GM23338 (cell line): ENCODE measurements at regions not wholly inside any gene's neighbourhood (a gene's known extent, or its start where the extent isn't known, plus 50 kb on each side); places are given as distances from the start of the nearest gene placed in this dataset.
A peak's percentile ranks its signal among the peaks of the same experiment; 100 is the strongest.

Experiments
- ATAC-seq: fragments of 200-7000 bp; cut with Tn5 transposase; 3 replicates; pipeline ENCODE4 v1.9.1; 2020
- DNase-seq: peaks from one replicate; pipeline ENCODE4 v3.0.0-alpha.2; 2015; ENCODE audit warnings: low spot score
- H2AFZ ChIP-seq: fragments of 200-600 bp; sonication (generic); 2 replicates; pipeline ENCODE4 v1.8.0; 2016; ENCODE audit warnings: antibody characterized with exemption, mild to moderate bottlenecking, moderate library complexity
- H3F3A ChIP-seq: fragments of 200-600 bp; sonication (generic); replicated peaks from 2 replicates; pipeline ENCODE4 v1.8.0; 2017; ENCODE audit warnings: antibody characterized with exemption, mixed run types, low read depth
- H3K27ac ChIP-seq: fragments of 200-600 bp; sonication (generic); 2 replicates; pipeline ENCODE4 v1.6.1; 2016; ENCODE audit warnings: low read depth
- H3K27me3 ChIP-seq: fragments of 200-600 bp; sonication (generic); 2 replicates; pipeline ENCODE4 v1.8.0; 2016; ENCODE audit warnings: mild to moderate bottlenecking, mixed run types, moderate library complexity; ENCODE audit not compliant: insufficient read depth
- H3K36me3 ChIP-seq: fragments of 200-600 bp; sonication (generic); 2 replicates; pipeline ENCODE4 v1.8.0; 2016; ENCODE audit warnings: mild to moderate bottlenecking; ENCODE audit not compliant: insufficient read depth
- H3K4me1 ChIP-seq: fragments of 200-600 bp; sonication (generic); 2 replicates; pipeline ENCODE4 v1.8.0; 2016; ENCODE audit warnings: mild to moderate bottlenecking, moderate library complexity; ENCODE audit not compliant: insufficient read depth
- H3K4me2 ChIP-seq: fragments of 200-600 bp; sonication (generic); 2 replicates; pipeline ENCODE4 v1.7.1; 2017; ENCODE audit warnings: mixed run types
- H3K4me3 ChIP-seq: fragments of 200-600 bp; sonication (generic); 2 replicates; pipeline ENCODE4 v1.6.1; 2016; ENCODE audit warnings: mixed run types
- H3K79me2 ChIP-seq: fragments of 200-600 bp; sonication (generic); replicated peaks from 2 replicates; pipeline ENCODE4 v1.8.0; 2017; ENCODE audit warnings: mild to moderate bottlenecking; ENCODE audit not compliant: insufficient read depth
- H3K9me2 ChIP-seq: fragments of 200-600 bp; sonication (generic); 2 replicates; pipeline ENCODE4 v1.8.0; 2017; ENCODE audit not compliant: insufficient read depth
- H4K20me1 ChIP-seq: fragments of 200-600 bp; sonication (generic); replicated peaks from 2 replicates; pipeline ENCODE4 v1.8.0; 2017; ENCODE audit warnings: mild to moderate bottlenecking; ENCODE audit not compliant: insufficient read depth
- H3K27ac Mint-ChIP-seq: 2 replicates; pipeline ENCODE4 v1.8.0; 2020; ENCODE audit warnings: inconsistent platforms, mild to moderate bottlenecking, moderate library complexity, mixed read lengths
- H3K27me3 Mint-ChIP-seq: 3 replicates; pipeline ENCODE4 v1.8.0; 2022; ENCODE audit warnings: low read depth, mild to moderate bottlenecking, moderate library complexity, mixed read lengths, inconsistent platforms; ENCODE audit not compliant: insufficient read depth, poor library complexity
- H3K36me3 Mint-ChIP-seq: 3 replicates; pipeline ENCODE4 v1.8.0; 2021; ENCODE audit warnings: low read depth, mild to moderate bottlenecking, inconsistent platforms, moderate library complexity, mixed read lengths
- H3K4me1 Mint-ChIP-seq: 3 replicates; pipeline ENCODE4 v1.8.0; 2020; ENCODE audit warnings: mild to moderate bottlenecking, inconsistent platforms, mixed read lengths
- H3K4me3 Mint-ChIP-seq: 3 replicates; pipeline ENCODE4 v1.8.0; 2021; ENCODE audit warnings: moderate library complexity, mild to moderate bottlenecking, inconsistent platforms, mixed read lengths
- H3K9me3 Mint-ChIP-seq: 3 replicates; pipeline ENCODE4 v1.8.0; 2020; ENCODE audit warnings: moderate library complexity, mild to moderate bottlenecking, inconsistent platforms, mixed read lengths
- CREB1 ChIP-seq: fragments of 250-450 bp; sonication (Bioruptor Pico); IDR thresholded peaks from 2 replicates; pipeline ENCODE4 v1.5.0; 2020; ENCODE audit warnings: low read depth, mild to moderate bottlenecking, moderate library complexity
- ETS1 ChIP-seq: IDR thresholded peaks from 2 replicates; pipeline ENCODE4 v1.6.1; 2016; ENCODE audit warnings: antibody characterized with exemption
- EZH2 ChIP-seq: fragments of 200-600 bp; sonication (generic); IDR thresholded peaks from one replicate; pipeline ENCODE4 v1.8.0; 2017; ENCODE audit warnings: antibody characterized with exemption, mild to moderate bottlenecking, low read depth; ENCODE audit not compliant: unreplicated experiment
- EZH2phosphoT487 ChIP-seq: fragments of 200-600 bp; sonication (generic); IDR thresholded peaks from one replicate; pipeline ENCODE4 v1.8.1; 2018; ENCODE audit warnings: antibody characterized with exemption; ENCODE audit not compliant: unreplicated experiment
- JUNB ChIP-seq: IDR thresholded peaks from one replicate; pipeline ENCODE4 v1.6.1; 2016; ENCODE audit warnings: antibody characterized with exemption; ENCODE audit not compliant: unreplicated experiment
- NANOG ChIP-seq: IDR thresholded peaks from 2 replicates; pipeline ENCODE4 v1.6.1; 2016; ENCODE audit warnings: antibody characterized with exemption, borderline replicate concordance
- POLR2AphosphoS5 ChIP-seq: IDR thresholded peaks from 2 replicates; pipeline ENCODE4 v1.6.1; 2016; ENCODE audit warnings: antibody characterized with exemption, low read depth
- REST ChIP-seq: IDR thresholded peaks from one replicate; pipeline ENCODE4 v1.6.1; 2018; ENCODE audit warnings: antibody characterized with exemption; ENCODE audit not compliant: unreplicated experiment
- ZNF114 ChIP-seq: fragments of 250-450 bp; sonication (Bioruptor Pico); IDR thresholded peaks from 2 replicates; pipeline ENCODE4 v1.5.0; 2020; ENCODE audit warnings: mild to moderate bottlenecking, moderate library complexity
- ZNF331 ChIP-seq: fragments of 250-450 bp; sonication (Bioruptor Pico); IDR thresholded peaks from 2 replicates; pipeline ENCODE4 v1.5.0; 2020; ENCODE audit warnings: low read depth, mild to moderate bottlenecking, moderate library complexity
- TF ChIP-seq, protein P1 (sequence below), 2 experiments: fragments of 200-600 bp in 1 of 2; sonication (generic) in 1 of 2; conservative IDR thresholded peaks; 2 replicates each; pipeline versions ENCODE4 v1.5.1 to v1.6.1; 2016 to 2017; ENCODE audit warnings: antibody characterized with exemption in 2 of 2, low read depth in 2 of 2, mild to moderate bottlenecking in 2 of 2, moderate library complexity in 1 of 2

DNA sequence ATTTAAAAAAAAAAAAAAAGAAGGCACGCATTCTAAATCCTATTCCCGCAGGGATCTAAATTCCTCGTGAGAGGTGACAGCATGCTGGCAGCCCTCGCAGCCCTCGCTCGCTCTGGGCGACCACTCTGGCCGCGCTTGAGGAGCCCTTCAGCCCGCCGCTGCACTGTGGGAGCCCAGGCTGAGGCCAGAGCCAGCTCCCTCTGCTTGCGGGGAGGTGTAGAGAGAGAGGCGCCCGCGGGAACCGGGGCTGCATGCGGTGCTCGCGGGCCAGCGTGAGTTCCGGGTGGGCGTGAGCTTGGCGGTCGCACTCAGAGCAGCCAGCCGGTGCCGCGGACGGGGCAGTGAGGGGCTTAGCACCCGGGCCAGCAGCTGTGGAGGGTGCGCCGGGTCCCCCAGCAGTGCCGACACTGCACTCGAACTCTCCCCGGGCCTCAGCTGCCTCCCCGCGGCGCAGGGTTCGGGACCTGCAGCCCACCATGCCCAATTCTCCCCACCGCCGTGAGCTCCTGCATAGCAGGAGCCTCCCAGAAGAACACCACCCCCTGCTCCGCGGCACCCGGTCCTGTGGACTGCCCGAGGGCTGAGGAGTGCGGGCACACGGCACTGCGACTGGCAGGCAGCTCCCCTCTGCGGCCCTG is 553.9 kb downstream of the LMO7 start:
- peak; percentile 71 for ATAC-seq
- no peaks in the 10 kb centered on the region for H3K27me3 ChIP-seq
- H3K79me2 ChIP-seq = no peaks in the 10 kb centered on the region
- no peaks in the 10 kb centered on the region for H3K36me3 Mint-ChIP-seq
- no peaks in the 10 kb centered on the region for H3F3A ChIP-seq
- H3K27ac ChIP-seq = no peak overlapping the region
- H3K4me2 ChIP-seq = no peak overlapping the region
- H2AFZ ChIP-seq = no peak overlapping the region
- no peaks in the 10 kb centered on the region for H3K4me1 ChIP-seq
- H3K9me2 ChIP-seq = no peaks in the 10 kb centered on the region; the same call in 1 of the 2 replicates
- H3K4me3 ChIP-seq = no peak overlapping the region
- no peaks in the 10 kb centered on the region for H3K27me3 Mint-ChIP-seq
- no peaks in the 10 kb centered on the region for H3K4me1 Mint-ChIP-seq
- no peaks in the 10 kb centered on the region for H3K9me3 Mint-ChIP-seq
- H3K4me3 Mint-ChIP-seq = no peak overlapping the region
- H4K20me1 ChIP-seq = no peaks in the 10 kb centered on the region
- H3K27ac Mint-ChIP-seq = no peak overlapping the region
- no peak for TF ChIP-seq ZNF114 (CRISPR knock-in tag)
- TF ChIP-seq EZH2phosphoT487 = no peak
- TF ChIP-seq ZNF331 (CRISPR knock-in tag) = no peak
- DNase-seq = peak; percentile 1
- H3K36me3 ChIP-seq = no peaks in the 10 kb centered on the region

GRCh38 chr13:76175961-76176725 is 540.0 kb downstream of the LMO7 start:
- no peaks in the 10 kb centered on the region for H3K4me1 ChIP-seq
- H3K27ac ChIP-seq = no peak overlapping the region
- no peaks in the 10 kb centered on the region for H3K79me2 ChIP-seq
- no peaks in the 10 kb centered on the region for H3F3A ChIP-seq
- Mint-ChIP-seq H3K4me1 (no peaks in the 10 kb centered on the region), H3K9me3 (0 out of 3 replicates have a peak, but pooled peaks cover 6% of the 10 kb centered on the region), H3K27ac (no peak overlapping the region), H3K4me3 (no peak overlapping the region), H3K27me3 (no peaks in the 10 kb centered on the region), H3K36me3 (no peaks in the 10 kb centered on the region)
- H3K9me2 ChIP-seq = peaks cover 3% of the 10 kb centered on the region; the same call in 1 of the 2 replicates
- no peaks in the 10 kb centered on the region for H3K36me3 ChIP-seq
- ATAC-seq = no peak
- no peak for DNase-seq
- no peaks in the 10 kb centered on the region for H3K27me3 ChIP-seq
- H3K4me2 ChIP-seq = no peak overlapping the region
- H2AFZ ChIP-seq = no peak overlapping the region
- no peak overlapping the region for H3K4me3 ChIP-seq
- H4K20me1 ChIP-seq = no peaks in the 10 kb centered on the region
- no peak for TF ChIP-seq ETS1
- TF ChIP-seq CREB1 (CRISPR knock-in tag) = no peak
- TF ChIP-seq NANOG = no peak
- no peak for TF ChIP-seq EZH2phosphoT487
- TF ChIP-seq REST = no peak
- TF ChIP-seq POLR2AphosphoS5 = no peak
- TF ChIP-seq ZNF114 (CRISPR knock-in tag) = no peak
- TF ChIP-seq JUNB = no peak
- no peak for TF ChIP-seq EZH2
- TF ChIP-seq, protein P1, sequence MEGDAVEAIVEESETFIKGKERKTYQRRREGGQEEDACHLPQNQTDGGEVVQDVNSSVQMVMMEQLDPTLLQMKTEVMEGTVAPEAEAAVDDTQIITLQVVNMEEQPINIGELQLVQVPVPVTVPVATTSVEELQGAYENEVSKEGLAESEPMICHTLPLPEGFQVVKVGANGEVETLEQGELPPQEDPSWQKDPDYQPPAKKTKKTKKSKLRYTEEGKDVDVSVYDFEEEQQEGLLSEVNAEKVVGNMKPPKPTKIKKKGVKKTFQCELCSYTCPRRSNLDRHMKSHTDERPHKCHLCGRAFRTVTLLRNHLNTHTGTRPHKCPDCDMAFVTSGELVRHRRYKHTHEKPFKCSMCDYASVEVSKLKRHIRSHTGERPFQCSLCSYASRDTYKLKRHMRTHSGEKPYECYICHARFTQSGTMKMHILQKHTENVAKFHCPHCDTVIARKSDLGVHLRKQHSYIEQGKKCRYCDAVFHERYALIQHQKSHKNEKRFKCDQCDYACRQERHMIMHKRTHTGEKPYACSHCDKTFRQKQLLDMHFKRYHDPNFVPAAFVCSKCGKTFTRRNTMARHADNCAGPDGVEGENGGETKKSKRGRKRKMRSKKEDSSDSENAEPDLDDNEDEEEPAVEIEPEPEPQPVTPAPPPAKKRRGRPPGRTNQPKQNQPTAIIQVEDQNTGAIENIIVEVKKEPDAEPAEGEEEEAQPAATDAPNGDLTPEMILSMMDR (conservative IDR thresholded peaks at IDR 0.05; ENCODE audit: low read depth in 2 of 2) = no peak
